Suprapubic skin (tissue), 4 donors: ENCODE measurements at regions not wholly inside any gene's neighbourhood (a gene's known extent, or its start where the extent isn't known, plus 50 kb on each side); places are given as distances from the start of the nearest gene placed in this dataset.
"Not testable (repeated sequence)": the region's sequence is repeated elsewhere in the genome, so short reads cannot be mapped to it uniquely, and the experiment has no call there.

Experiments
- CTCF ChIP-seq, 2 donors: fragments of 200-600 bp in 1 of 2; fragments of 450-650 bp in 1 of 2; sonication (generic) in 1 of 2; IDR thresholded peaks; one replicate each; pipeline ENCODE4 v1.5.1; 2016 to 2019; ENCODE audit warnings: antibody characterized with exemption in 2 of 2, mild to moderate bottlenecking in 1 of 2, moderate library complexity in 1 of 2
- EP300 ChIP-seq: sonication (generic); formaldehyde crosslinking; IDR thresholded peaks from one replicate; pipeline ENCODE4 v1.6.1; 2017; ENCODE audit warnings: antibody characterized with exemption
- POLR2A ChIP-seq, 2 donors: fragments of 450-650 bp; IDR thresholded peaks; one replicate each; pipeline ENCODE4 v1.6.1; 2017; ENCODE audit warnings: antibody characterized with exemption in 2 of 2, mild to moderate bottlenecking in 2 of 2, moderate library complexity in 2 of 2
- POLR2AphosphoS5 ChIP-seq, 3 donors: sonication (generic); formaldehyde crosslinking; IDR thresholded peaks; one replicate each; pipeline ENCODE4 v1.6.1; 2017; ENCODE audit warnings: antibody characterized with exemption in 3 of 3

GRCh38 chr9:134532661-134533060 lies 108.9 kb upstream of the COL5A1 start:
- not testable (repeated sequence) for TF ChIP-seq EP300; CTCF (IDR thresholded peaks at IDR 0.05); POLR2A (IDR thresholded peaks at IDR 0.05); POLR2AphosphoS5 (IDR thresholded peaks at IDR 0.05)
